ENCODE measurements at regions not wholly inside any gene's neighbourhood (a gene's known extent, or its start where the extent isn't known, plus 50 kb on each side); places are given as distances from the start of the nearest gene placed in this dataset.

DNA sequence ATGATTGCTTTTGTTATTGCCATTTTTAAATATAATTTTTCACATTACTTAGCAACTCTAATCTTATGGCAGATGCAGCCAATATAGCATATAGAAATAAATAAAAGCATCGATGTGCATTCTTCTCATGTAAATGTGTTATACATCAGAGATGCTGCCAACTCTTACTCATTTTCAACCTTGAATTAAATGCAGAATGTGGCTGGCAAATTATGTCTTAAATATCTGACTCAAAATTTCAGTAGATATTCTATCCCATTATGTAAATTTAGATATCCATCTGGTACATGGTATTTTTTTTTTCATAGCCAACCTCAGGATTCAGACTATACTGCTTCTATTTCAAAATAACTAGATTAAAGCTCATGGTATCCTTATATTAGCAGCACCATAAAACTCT lies 916.7 kb upstream of the TMPRSS15 start:
- TF ChIP-seq, protein P1, sequence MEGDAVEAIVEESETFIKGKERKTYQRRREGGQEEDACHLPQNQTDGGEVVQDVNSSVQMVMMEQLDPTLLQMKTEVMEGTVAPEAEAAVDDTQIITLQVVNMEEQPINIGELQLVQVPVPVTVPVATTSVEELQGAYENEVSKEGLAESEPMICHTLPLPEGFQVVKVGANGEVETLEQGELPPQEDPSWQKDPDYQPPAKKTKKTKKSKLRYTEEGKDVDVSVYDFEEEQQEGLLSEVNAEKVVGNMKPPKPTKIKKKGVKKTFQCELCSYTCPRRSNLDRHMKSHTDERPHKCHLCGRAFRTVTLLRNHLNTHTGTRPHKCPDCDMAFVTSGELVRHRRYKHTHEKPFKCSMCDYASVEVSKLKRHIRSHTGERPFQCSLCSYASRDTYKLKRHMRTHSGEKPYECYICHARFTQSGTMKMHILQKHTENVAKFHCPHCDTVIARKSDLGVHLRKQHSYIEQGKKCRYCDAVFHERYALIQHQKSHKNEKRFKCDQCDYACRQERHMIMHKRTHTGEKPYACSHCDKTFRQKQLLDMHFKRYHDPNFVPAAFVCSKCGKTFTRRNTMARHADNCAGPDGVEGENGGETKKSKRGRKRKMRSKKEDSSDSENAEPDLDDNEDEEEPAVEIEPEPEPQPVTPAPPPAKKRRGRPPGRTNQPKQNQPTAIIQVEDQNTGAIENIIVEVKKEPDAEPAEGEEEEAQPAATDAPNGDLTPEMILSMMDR (IDR thresholded peaks at IDR 0.05 in 2 of 3, conservative IDR thresholded peaks at IDR 0.05 in 1 of 3; ENCODE audit: borderline replicate concordance in 1 of 3, insufficient read depth in 1 of 3, low read depth in 2 of 3, low read length in 2 of 3) = no peak
- no peak for TF ChIP-seq POLR2A (IDR thresholded peaks at IDR 0.05; ENCODE audit: borderline replicate concordance, extremely low read depth, insufficient read depth, insufficient read length)
- TF ChIP-seq EZH2 (IDR thresholded peaks at IDR 0.05) = no peak
- TF ChIP-seq FOSL1 (IDR thresholded peaks at IDR 0.05; ENCODE audit: low read depth) = no peak
- TF ChIP-seq JUND (IDR thresholded peaks at IDR 0.05) = no peak
- TF ChIP-seq, protein P2, sequence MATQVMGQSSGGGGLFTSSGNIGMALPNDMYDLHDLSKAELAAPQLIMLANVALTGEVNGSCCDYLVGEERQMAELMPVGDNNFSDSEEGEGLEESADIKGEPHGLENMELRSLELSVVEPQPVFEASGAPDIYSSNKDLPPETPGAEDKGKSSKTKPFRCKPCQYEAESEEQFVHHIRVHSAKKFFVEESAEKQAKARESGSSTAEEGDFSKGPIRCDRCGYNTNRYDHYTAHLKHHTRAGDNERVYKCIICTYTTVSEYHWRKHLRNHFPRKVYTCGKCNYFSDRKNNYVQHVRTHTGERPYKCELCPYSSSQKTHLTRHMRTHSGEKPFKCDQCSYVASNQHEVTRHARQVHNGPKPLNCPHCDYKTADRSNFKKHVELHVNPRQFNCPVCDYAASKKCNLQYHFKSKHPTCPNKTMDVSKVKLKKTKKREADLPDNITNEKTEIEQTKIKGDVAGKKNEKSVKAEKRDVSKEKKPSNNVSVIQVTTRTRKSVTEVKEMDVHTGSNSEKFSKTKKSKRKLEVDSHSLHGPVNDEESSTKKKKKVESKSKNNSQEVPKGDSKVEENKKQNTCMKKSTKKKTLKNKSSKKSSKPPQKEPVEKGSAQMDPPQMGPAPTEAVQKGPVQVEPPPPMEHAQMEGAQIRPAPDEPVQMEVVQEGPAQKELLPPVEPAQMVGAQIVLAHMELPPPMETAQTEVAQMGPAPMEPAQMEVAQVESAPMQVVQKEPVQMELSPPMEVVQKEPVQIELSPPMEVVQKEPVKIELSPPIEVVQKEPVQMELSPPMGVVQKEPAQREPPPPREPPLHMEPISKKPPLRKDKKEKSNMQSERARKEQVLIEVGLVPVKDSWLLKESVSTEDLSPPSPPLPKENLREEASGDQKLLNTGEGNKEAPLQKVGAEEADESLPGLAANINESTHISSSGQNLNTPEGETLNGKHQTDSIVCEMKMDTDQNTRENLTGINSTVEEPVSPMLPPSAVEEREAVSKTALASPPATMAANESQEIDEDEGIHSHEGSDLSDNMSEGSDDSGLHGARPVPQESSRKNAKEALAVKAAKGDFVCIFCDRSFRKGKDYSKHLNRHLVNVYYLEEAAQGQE (IDR thresholded peaks at IDR 0.05; ENCODE audit: low read depth) = no peak
- TF ChIP-seq SRF (IDR thresholded peaks at IDR 0.05; ENCODE audit: low read depth) = no peak
- TF ChIP-seq RAD21 (IDR thresholded peaks at IDR 0.05; ENCODE audit: low read depth) = no peak
- TF ChIP-seq, protein P3, sequence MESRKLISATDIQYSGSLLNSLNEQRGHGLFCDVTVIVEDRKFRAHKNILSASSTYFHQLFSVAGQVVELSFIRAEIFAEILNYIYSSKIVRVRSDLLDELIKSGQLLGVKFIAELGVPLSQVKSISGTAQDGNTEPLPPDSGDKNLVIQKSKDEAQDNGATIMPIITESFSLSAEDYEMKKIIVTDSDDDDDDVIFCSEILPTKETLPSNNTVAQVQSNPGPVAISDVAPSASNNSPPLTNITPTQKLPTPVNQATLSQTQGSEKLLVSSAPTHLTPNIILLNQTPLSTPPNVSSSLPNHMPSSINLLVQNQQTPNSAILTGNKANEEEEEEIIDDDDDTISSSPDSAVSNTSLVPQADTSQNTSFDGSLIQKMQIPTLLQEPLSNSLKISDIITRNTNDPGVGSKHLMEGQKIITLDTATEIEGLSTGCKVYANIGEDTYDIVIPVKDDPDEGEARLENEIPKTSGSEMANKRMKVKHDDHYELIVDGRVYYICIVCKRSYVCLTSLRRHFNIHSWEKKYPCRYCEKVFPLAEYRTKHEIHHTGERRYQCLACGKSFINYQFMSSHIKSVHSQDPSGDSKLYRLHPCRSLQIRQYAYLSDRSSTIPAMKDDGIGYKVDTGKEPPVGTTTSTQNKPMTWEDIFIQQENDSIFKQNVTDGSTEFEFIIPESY (IDR thresholded peaks at IDR 0.05; ENCODE audit: extremely low read depth, insufficient replicate concordance, low read length) = no peak

Data from HCT116 (cell line).